CD4-positive, alpha-beta T cell treated with Interleukin-17A for 1 hour (primary cell): ENCODE measurements at regions not wholly inside any gene's neighbourhood (a gene's known extent, or its start where the extent isn't known, plus 50 kb on each side); places are given as distances from the start of the nearest gene placed in this dataset.
"Not testable (repeated sequence)": the region's sequence is repeated elsewhere in the genome, so short reads cannot be mapped to it uniquely, and the experiment has no call there.

Source experiments
- DNase-seq: peaks from one replicate; pipeline ENCODE4 v3.0.0-alpha.2; 2020

- no peak for DNase-seq
Observed at GRCh38 chr14:40219032-40219431, 786.8 kb upstream of the FBXO33 start.

- no peak for DNase-seq
Observed at GRCh38 chr14:40218282-40218941, 786.2 kb upstream of the FBXO33 start.

GRCh38 chr14:40216976-40217375, 784.7 kb upstream of the FBXO33 start:
- DNase-seq: no peak

- not testable (repeated sequence) for DNase-seq
Observed at GRCh38 chr14:40216408-40216807, 784.2 kb upstream of the FBXO33 start.

- no peak for DNase-seq
Observed at GRCh38 chr14:40213701-40214100, 781.5 kb upstream of the FBXO33 start.

- DNase-seq: no peak
Observed at GRCh38 chr14:40204441-40205175, 772.4 kb upstream of the FBXO33 start.

GRCh38 chr14:40199101-40199500, 766.9 kb upstream of the FBXO33 start:
- no peak for DNase-seq

- no peak for DNase-seq
Observed at GRCh38 chr14:40197344-40197743, 765.1 kb upstream of the FBXO33 start.

GRCh38 chr14:40188006-40188405, 755.8 kb upstream of the FBXO33 start:
- no peak for DNase-seq

GRCh38 chr14:40164083-40164482, 731.9 kb upstream of the FBXO33 start:
- DNase-seq: no peak

- DNase-seq: no peak
Observed at GRCh38 chr14:40139657-40140056, 707.4 kb upstream of the FBXO33 start.

- no peak for DNase-seq
Observed at GRCh38 chr14:40133463-40133862, 701.2 kb upstream of the FBXO33 start.

- DNase-seq: no peak
Observed at GRCh38 chr14:40129159-40129558, 696.9 kb upstream of the FBXO33 start.

GRCh38 chr14:40123816-40124215, 691.6 kb upstream of the FBXO33 start:
- DNase-seq: no peak

- DNase-seq: no peak
Observed at GRCh38 chr14:40122968-40123648, 690.9 kb upstream of the FBXO33 start.

GRCh38 chr14:40119765-40120164, 687.5 kb upstream of the FBXO33 start:
- no peak for DNase-seq

GRCh38 chr14:40119321-40119720, 687.1 kb upstream of the FBXO33 start:
- no peak for DNase-seq

GRCh38 chr14:40115583-40115982, 683.4 kb upstream of the FBXO33 start:
- no peak for DNase-seq

GRCh38 chr14:40113671-40114070, 681.4 kb upstream of the FBXO33 start:
- no peak for DNase-seq

GRCh38 chr14:40100544-40101196, 668.4 kb upstream of the FBXO33 start:
- DNase-seq: no peak

GRCh38 chr14:40099316-40099715, 667.1 kb upstream of the FBXO33 start:
- no peak for DNase-seq

- DNase-seq: no peak
Observed at GRCh38 chr14:40098468-40098867, 666.2 kb upstream of the FBXO33 start.

GRCh38 chr14:40096968-40097367, 664.7 kb upstream of the FBXO33 start:
- DNase-seq: no peak

- DNase-seq: no peak
Observed at GRCh38 chr14:40093800-40094199, 661.6 kb upstream of the FBXO33 start.
